ENCODE measurements at regions not wholly inside any gene's neighbourhood (a gene's known extent, or its start where the extent isn't known, plus 50 kb on each side); places are given as distances from the start of the nearest gene placed in this dataset.

- Mint-ChIP-seq H3K4me1 (no peaks in the 10 kb centered on the region), H3K27me3 (no peaks in the 10 kb centered on the region), H3K4me3 (no peak overlapping the region), H3K9me3 (no peaks in the 10 kb centered on the region), H3K27ac (no peak overlapping the region)
- DNase-seq (no peak), ATAC-seq (no peak)
Measured at GRCh38 chr11:130612291-130612851, 163.9 kb downstream of the ADAMTS15 start.

DNA sequence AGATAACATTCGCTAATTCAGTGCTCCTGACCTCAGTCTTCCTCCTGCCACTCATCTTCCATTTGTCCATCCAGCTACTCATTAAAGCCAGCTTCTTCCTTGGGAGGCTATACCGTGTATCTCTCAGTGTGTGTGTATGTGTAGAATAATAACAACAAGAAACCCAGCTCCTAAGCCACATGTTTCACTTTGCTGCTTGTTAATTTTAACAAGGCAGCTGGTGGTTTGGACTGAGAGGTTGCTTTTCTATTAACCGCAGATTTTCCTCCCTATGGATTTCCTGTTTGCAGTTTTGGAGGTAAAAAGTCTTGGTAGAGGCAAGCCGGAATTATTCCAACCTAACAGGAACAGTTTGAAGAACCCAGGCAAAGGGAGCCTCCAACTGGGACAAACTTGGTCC is 165.0 kb downstream of the ADAMTS15 start:
- ATAC-seq, result no peak
- no peak overlapping the region for H3K4me3 Mint-ChIP-seq
- H3K4me1 Mint-ChIP-seq, result no peaks in the 10 kb centered on the region
- H3K9me3 Mint-ChIP-seq, result no peaks in the 10 kb centered on the region
- no peak overlapping the region for H3K27ac Mint-ChIP-seq
- H3K27me3 Mint-ChIP-seq, result no peaks in the 10 kb centered on the region
- DNase-seq, result no peak

GRCh38 chr11:130614591-130614990 is 166.1 kb downstream of the ADAMTS15 start:
- no peak overlapping the region for H3K27ac Mint-ChIP-seq
- ATAC-seq, result no peak
- H3K9me3 Mint-ChIP-seq, result peaks cover 0 to 4% of the 10 kb centered on the region in 2 donors
- no peaks in the 10 kb centered on the region for H3K27me3 Mint-ChIP-seq
- no peaks in the 10 kb centered on the region for H3K4me1 Mint-ChIP-seq
- no peak for DNase-seq
- H3K4me3 Mint-ChIP-seq, result no peak overlapping the region

- Mint-ChIP-seq H3K9me3 (peaks cover 0 to 6% of the 10 kb centered on the region in 2 donors), H3K4me1 (no peaks in the 10 kb centered on the region)
- no peak for ATAC-seq
Measured at GRCh38 chr11:130615561-130615960, 167.1 kb downstream of the ADAMTS15 start.

DNA sequence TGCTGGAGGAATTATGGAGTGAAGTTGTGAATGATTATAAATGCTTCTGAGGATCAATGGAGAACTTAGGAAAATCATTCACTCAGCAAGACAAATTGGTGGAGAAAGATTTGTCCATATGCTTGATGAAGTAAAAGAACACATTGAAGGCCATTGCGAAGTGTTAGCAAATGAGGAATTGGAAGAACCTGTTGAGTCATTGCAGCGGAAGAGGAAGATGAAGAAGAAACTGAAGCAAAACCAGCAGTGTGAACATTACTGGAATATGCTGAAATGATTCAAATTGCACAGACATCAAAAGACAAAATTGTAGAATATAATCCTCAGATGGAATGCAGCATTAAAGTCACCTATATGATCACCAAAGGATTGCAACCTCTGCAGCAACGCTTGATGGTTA is 168.1 kb downstream of the ADAMTS15 start:
- Mint-ChIP-seq H3K4me3 (no peak overlapping the region), H3K9me3 (peaks cover 0 to 6% of the 10 kb centered on the region in 2 donors), H3K27me3 (no peaks in the 10 kb centered on the region), H3K27ac (no peak overlapping the region), H3K4me1 (no peaks in the 10 kb centered on the region)
- DNase-seq, result no peak
- ATAC-seq, result no peak

More at GRCh38 chr11:130615561-130615960, 167.1 kb downstream of the ADAMTS15 start:
- H3K27me3 Mint-ChIP-seq, result no peaks in the 10 kb centered on the region
- no peak overlapping the region for H3K27ac Mint-ChIP-seq
- DNase-seq, result no peak
- no peak overlapping the region for H3K4me3 Mint-ChIP-seq

DNA sequence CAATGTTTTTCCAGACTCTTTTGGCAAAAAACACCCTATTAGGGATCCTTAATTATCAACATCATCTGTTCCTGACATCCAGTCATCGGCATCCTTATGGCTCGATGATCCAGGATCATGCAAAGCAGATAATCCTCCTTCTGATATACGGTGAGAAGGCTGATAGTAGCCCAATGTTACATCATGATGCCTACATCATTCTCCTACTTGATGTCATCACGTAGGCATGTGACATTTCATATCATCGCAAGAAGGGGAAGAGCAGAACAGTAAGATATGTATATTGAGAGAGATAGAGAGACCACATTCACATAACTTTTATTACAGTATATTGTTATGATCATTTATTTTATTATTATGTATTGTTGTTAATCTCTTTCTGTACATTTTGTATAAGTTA is 168.6 kb downstream of the ADAMTS15 start:
- Mint-ChIP-seq H3K4me3 (no peak overlapping the region), H3K27ac (no peak overlapping the region), H3K9me3 (peaks cover 0 to 6% of the 10 kb centered on the region in 2 donors), H3K4me1 (no peaks in the 10 kb centered on the region), H3K27me3 (no peaks in the 10 kb centered on the region)
- DNase-seq (no peak), ATAC-seq (no peak)

DNA sequence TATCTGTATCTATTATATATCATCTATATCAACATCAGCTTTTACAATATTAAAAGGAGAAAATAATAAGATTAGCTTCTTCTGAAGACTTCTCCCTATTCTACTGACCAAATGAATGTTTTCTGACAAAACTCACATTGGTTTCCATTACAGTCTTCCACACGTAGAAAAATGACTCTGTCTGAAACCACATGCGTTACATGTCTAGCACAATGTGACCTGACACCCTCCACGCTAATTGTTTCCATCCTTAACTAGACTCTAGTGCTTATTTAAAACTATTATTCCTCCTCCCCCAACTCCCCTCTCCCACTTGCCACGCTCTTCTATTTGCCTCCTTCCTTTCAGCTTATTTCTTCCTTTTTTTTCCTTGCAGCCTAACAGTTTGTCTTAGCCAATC is 172.1 kb downstream of the ADAMTS15 start:
- H3K4me3 Mint-ChIP-seq, result no peak overlapping the region
- ATAC-seq (no peak), DNase-seq (no peak)
- no peak overlapping the region for H3K27ac Mint-ChIP-seq
- no peaks in the 10 kb centered on the region for H3K4me1 Mint-ChIP-seq
- H3K9me3 Mint-ChIP-seq, result peaks cover 0 to 6% of the 10 kb centered on the region in 2 donors
- H3K27me3 Mint-ChIP-seq, result peaks cover 11% of the 10 kb centered on the region

DNA sequence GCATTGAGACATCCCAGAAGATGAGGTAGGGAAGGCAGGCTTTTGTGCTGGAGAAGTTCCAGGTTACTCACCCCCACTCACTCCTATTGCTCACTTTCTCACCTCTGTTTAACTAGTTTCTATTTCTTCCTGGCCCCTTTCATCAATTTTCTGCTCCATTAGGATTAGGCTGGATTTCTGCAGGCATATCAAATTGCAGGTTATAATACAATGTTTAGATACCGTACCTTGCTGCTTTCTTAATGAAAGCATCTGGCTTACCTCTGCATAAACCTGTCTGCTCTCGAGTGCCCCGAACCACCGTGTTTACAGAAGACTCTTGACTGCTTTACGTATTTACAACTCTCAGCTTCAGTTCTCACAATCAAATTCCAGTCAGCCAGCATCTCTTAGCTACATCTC is 173.7 kb downstream of the ADAMTS15 start:
- Mint-ChIP-seq H3K9me3 (peaks cover 0 to 6% of the 10 kb centered on the region in 2 donors), H3K4me3 (no peak overlapping the region), H3K4me1 (no peaks in the 10 kb centered on the region), H3K27me3 (peaks cover 11% of the 10 kb centered on the region), H3K27ac (no peak overlapping the region)
- ATAC-seq (no peak), DNase-seq (no peak)

DNA sequence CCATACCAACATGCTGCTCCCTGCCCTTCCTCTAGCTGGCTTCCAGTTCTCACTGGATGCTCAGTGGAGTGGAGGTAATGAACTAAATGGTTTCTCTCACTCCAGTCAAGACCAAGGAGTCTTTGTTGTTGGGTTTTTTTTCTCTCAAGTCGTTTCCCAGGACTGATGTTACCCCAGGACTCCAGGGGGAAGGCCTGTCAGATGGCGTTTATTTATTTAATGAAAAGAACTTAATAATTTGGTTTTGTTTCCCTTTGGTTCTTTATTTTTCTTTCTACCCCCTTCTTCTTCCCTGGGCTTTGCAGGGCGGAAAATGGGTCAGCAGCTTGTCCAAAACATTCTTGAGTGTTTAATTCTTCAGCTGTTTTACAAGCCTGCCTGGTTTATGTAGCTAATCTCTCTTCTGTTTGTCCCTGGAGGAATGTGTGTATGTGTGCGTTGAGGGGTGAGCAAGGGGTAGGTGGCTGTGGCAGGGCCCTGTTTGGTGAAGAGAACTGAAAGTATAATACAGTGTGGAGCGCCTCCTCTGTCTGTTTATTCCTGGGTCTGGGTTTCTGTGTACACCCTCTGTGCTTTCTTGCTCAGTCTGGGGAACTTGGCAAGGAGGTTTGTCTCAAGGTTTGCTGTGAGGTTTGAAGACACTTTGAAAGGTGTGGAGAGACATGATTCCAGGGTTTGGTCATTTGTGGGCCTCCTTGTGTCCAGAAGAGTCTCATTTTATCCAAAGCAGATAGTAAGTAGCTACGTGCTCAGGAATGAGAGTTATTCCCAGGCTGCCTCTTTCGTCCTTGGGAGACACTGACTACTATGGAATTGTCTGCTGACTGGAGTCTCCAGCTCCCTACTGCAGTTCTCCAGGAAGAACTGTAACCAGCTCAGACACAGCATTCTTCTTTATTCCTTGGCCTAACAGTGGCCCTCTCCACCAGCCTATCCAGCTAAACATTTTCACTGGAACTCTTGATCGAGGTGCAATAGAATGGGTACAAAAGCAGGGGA is 175.5 kb downstream of the ADAMTS15 start:
- DNase-seq (no peak), ATAC-seq (no peak)
- Mint-ChIP-seq H3K4me1 (no peaks in the 10 kb centered on the region), H3K27me3 (peaks cover 11% of the 10 kb centered on the region), H3K9me3 (peaks cover 0 to 6% of the 10 kb centered on the region in 2 donors), H3K4me3 (no peak overlapping the region), H3K27ac (peak overlapping the region in 1 of 2 donors; percentile 19)

- Mint-ChIP-seq H3K4me3 (no peak overlapping the region), H3K27ac (no peak overlapping the region), H3K9me3 (no peaks in the 10 kb centered on the region), H3K27me3 (peaks cover 11% of the 10 kb centered on the region), H3K4me1 (no peaks in the 10 kb centered on the region)
- DNase-seq (no peak), ATAC-seq (no peak)
Measured at GRCh38 chr11:130624971-130625544, 176.6 kb downstream of the ADAMTS15 start.

GRCh38 chr11:130625578-130626306 is 177.3 kb downstream of the ADAMTS15 start:
- ATAC-seq (no peak), DNase-seq (no peak)
- Mint-ChIP-seq H3K4me3 (no peak overlapping the region), H3K9me3 (no peaks in the 10 kb centered on the region), H3K27me3 (peaks cover 11% of the 10 kb centered on the region), H3K4me1 (peaks cover under 1% of the 10 kb centered on the region), H3K27ac (no peak overlapping the region)

DNA sequence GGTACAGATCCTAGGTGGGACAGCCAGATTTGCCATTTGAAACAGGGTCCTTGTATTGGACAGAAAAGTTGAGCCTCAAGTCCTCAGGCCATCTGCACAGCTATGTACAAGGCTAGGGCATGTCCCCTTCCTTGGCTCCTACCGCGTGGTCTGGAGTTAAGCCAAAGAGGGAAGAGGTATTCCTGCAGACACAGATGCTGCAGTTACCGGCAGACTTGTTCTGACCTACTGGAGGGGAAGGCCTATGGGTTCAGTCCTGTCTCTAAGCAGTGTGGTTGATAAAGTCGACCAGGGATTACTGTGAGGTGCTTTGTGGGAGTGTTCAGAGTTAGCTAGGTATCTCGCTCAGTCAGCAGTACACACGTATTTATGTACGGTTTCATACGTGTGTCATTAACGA is 180.6 kb downstream of the ADAMTS15 start:
- Mint-ChIP-seq H3K27me3 (peaks cover 8% of the 10 kb centered on the region), H3K4me3 (no peak overlapping the region), H3K9me3 (no peaks in the 10 kb centered on the region), H3K4me1 (peaks cover 8% of the 10 kb centered on the region), H3K27ac (peak overlapping the region in 1 of 2 donors; percentile 85)
- DNase-seq (no peak), ATAC-seq (no peak)

GRCh38 chr11:130631119-130631518 is 182.7 kb downstream of the ADAMTS15 start:
- Mint-ChIP-seq H3K27ac (no peak overlapping the region), H3K9me3 (no peaks in the 10 kb centered on the region), H3K4me1 (peaks cover 8% of the 10 kb centered on the region), H3K4me3 (no peak overlapping the region), H3K27me3 (peaks cover 11% of the 10 kb centered on the region)
- ATAC-seq (peak; percentile 85), DNase-seq (peak in 1 of 2 donors; percentile 13)

DNA sequence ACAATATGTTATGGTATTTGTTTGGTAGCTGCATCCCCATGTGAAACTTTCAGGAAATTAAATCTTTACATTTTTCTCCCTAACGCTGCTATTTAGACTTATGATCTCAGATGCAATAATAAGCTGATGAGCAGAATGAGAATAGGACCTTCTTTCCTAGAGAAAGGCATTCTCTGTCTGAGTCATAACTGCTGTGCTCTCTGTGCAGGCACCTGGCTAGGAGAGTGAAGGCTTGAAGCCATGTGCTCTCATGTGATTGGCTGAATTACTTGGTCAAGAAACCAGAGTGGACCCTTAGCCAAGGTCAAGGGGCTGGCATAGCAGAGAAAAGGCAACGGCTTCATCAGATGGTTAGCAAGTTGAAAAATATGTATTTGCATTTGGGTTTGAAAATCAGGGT is 185.0 kb downstream of the ADAMTS15 start:
- Mint-ChIP-seq H3K4me1 (peaks cover 8% of the 10 kb centered on the region), H3K9me3 (no peaks in the 10 kb centered on the region)

GRCh38 chr11:130634186-130634585 is 185.7 kb downstream of the ADAMTS15 start:
- no peak overlapping the region for H3K4me3 Mint-ChIP-seq
- H3K27ac Mint-ChIP-seq, result no peak overlapping the region
- H3K9me3 Mint-ChIP-seq, result no peaks in the 10 kb centered on the region
- DNase-seq, result no peak
- peaks cover 8% of the 10 kb centered on the region for H3K4me1 Mint-ChIP-seq
- H3K27me3 Mint-ChIP-seq, result peaks cover 11% of the 10 kb centered on the region
- no peak for ATAC-seq

More for the DNA sequence above, 185.0 kb downstream of the ADAMTS15 start:
- DNase-seq, result no peak
- H3K4me3 Mint-ChIP-seq, result no peak overlapping the region
- no peak for ATAC-seq
- no peak overlapping the region for H3K27ac Mint-ChIP-seq
- H3K27me3 Mint-ChIP-seq, result peaks cover 11% of the 10 kb centered on the region
